ENCODE measurements at regions not wholly inside any gene's neighbourhood (a gene's known extent, or its start where the extent isn't known, plus 50 kb on each side); places are given as distances from the start of the nearest gene placed in this dataset.
"Not testable (repeated sequence)": the region's sequence is repeated elsewhere in the genome, so short reads cannot be mapped to it uniquely, and the experiment has no call there.

GRCh38 chr4:103400405-103400804, 202.3 kb upstream of the CENPE start:
- DNase-seq (ENCODE audit: extremely low spot score, unreplicated experiment): no peak
- H3K27me3 Mint-ChIP-seq: no peaks in the 10 kb centered on the region
- H3K4me1 Mint-ChIP-seq (ENCODE audit: unreplicated experiment): no peaks in the 10 kb centered on the region
- H3K4me3 Mint-ChIP-seq: no peak overlapping the region
- no peaks in the 10 kb centered on the region for H3K9me3 Mint-ChIP-seq
- H3K27ac Mint-ChIP-seq: no peak overlapping the region
- no peak for TF ChIP-seq CTCF (conservative IDR thresholded peaks at IDR 0.05)
- no peaks in the 10 kb centered on the region for H3K36me3 Mint-ChIP-seq

- Mint-ChIP-seq H3K9me3 (no peaks in the 10 kb centered on the region), H3K4me3 (no peak overlapping the region), H3K36me3 (no peaks in the 10 kb centered on the region), H3K4me1 (ENCODE audit: unreplicated experiment) (no peaks in the 10 kb centered on the region), H3K27ac (no peak overlapping the region), H3K27me3 (no peaks in the 10 kb centered on the region)
- no peak for DNase-seq (ENCODE audit: extremely low spot score, unreplicated experiment)
- no peak for TF ChIP-seq CTCF (conservative IDR thresholded peaks at IDR 0.05)
These were observed 199.4 kb upstream of the CENPE start for GRCh38 chr4:103397541-103397940.

- not testable (repeated sequence) for H3K36me3 Mint-ChIP-seq; H3K9me3 Mint-ChIP-seq; H3K27me3 Mint-ChIP-seq; H3K27ac Mint-ChIP-seq; H3K4me1 Mint-ChIP-seq (ENCODE audit: unreplicated experiment); H3K4me3 Mint-ChIP-seq; DNase-seq (ENCODE audit: extremely low spot score, unreplicated experiment)
These were observed 189.4 kb upstream of the CENPE start for GRCh38 chr4:103387508-103388011.

GRCh38 chr4:103385565-103385964, 187.4 kb upstream of the CENPE start:
- H3K4me3 Mint-ChIP-seq; H3K27ac Mint-ChIP-seq; H3K27me3 Mint-ChIP-seq; H3K36me3 Mint-ChIP-seq; DNase-seq (ENCODE audit: extremely low spot score, unreplicated experiment); H3K4me1 Mint-ChIP-seq (ENCODE audit: unreplicated experiment); H3K9me3 Mint-ChIP-seq: not testable (repeated sequence)

GRCh38 chr4:103375278-103375677, 177.1 kb upstream of the CENPE start:
- no peak overlapping the region for H3K4me3 Mint-ChIP-seq
- H3K27ac Mint-ChIP-seq: no peak overlapping the region
- H3K27me3 Mint-ChIP-seq: no peaks in the 10 kb centered on the region
- DNase-seq (ENCODE audit: extremely low spot score, unreplicated experiment): no peak
- TF ChIP-seq CTCF (conservative IDR thresholded peaks at IDR 0.05): no peak
- H3K4me1 Mint-ChIP-seq (ENCODE audit: unreplicated experiment): no peaks in the 10 kb centered on the region
- H3K9me3 Mint-ChIP-seq: no peaks in the 10 kb centered on the region
- no peaks in the 10 kb centered on the region for H3K36me3 Mint-ChIP-seq

- Mint-ChIP-seq H3K9me3 (no peaks in the 10 kb centered on the region), H3K4me3 (no peak overlapping the region), H3K36me3 (no peaks in the 10 kb centered on the region), H3K27me3 (no peaks in the 10 kb centered on the region), H3K4me1 (ENCODE audit: unreplicated experiment) (no peaks in the 10 kb centered on the region), H3K27ac (no peak overlapping the region)
- TF ChIP-seq CTCF (conservative IDR thresholded peaks at IDR 0.05): no peak
- DNase-seq (ENCODE audit: extremely low spot score, unreplicated experiment): no peak
These were observed 176.6 kb upstream of the CENPE start for GRCh38 chr4:103374758-103375157.

GRCh38 chr4:103374306-103374705, 176.2 kb upstream of the CENPE start:
- Mint-ChIP-seq H3K27ac (no peak overlapping the region), H3K4me1 (ENCODE audit: unreplicated experiment) (no peaks in the 10 kb centered on the region), H3K27me3 (no peaks in the 10 kb centered on the region), H3K4me3 (no peak overlapping the region), H3K36me3 (no peaks in the 10 kb centered on the region), H3K9me3 (no peaks in the 10 kb centered on the region)
- DNase-seq (ENCODE audit: extremely low spot score, unreplicated experiment): no peak
- no peak for TF ChIP-seq CTCF (conservative IDR thresholded peaks at IDR 0.05)
